ENCODE measurements at regions not wholly inside any gene's neighbourhood (a gene's known extent, or its start where the extent isn't known, plus 50 kb on each side); places are given as distances from the start of the nearest gene placed in this dataset.
"Not testable (repeated sequence)": the region's sequence is repeated elsewhere in the genome, so short reads cannot be mapped to it uniquely, and the experiment has no call there.

- DNase-seq: no peak
Measured at GRCh38 chr9:26562338-26562737, 330.3 kb downstream of the CAAP1 start.

- no peak for DNase-seq
Measured at GRCh38 chr9:26561928-26562327, 330.7 kb downstream of the CAAP1 start.

GRCh38 chr9:26559506-26559905, 333.1 kb downstream of the CAAP1 start:
- no peak for DNase-seq

GRCh38 chr9:26551971-26552370, 340.6 kb downstream of the CAAP1 start:
- no peak for DNase-seq

GRCh38 chr9:26551451-26551850, 341.2 kb downstream of the CAAP1 start:
- no peak for DNase-seq

- no peak for DNase-seq
Measured at GRCh38 chr9:26548781-26549290, 343.8 kb downstream of the CAAP1 start.

- no peak for DNase-seq
Measured at GRCh38 chr9:26539867-26540493, 352.6 kb downstream of the CAAP1 start.

- no peak for DNase-seq
Measured at GRCh38 chr9:26537211-26537610, 355.4 kb downstream of the CAAP1 start.

- DNase-seq: no peak
Measured at GRCh38 chr9:26535151-26535550, 357.5 kb downstream of the CAAP1 start.

GRCh38 chr9:26530841-26531240, 361.8 kb downstream of the CAAP1 start:
- DNase-seq: no peak

GRCh38 chr9:26527931-26528330, 364.7 kb downstream of the CAAP1 start:
- DNase-seq: no peak

GRCh38 chr9:26524267-26524666, 368.3 kb downstream of the CAAP1 start:
- no peak for DNase-seq

- DNase-seq: no peak
Measured at GRCh38 chr9:26523577-26523976, 369.0 kb downstream of the CAAP1 start.

GRCh38 chr9:26520141-26520540, 372.5 kb downstream of the CAAP1 start:
- DNase-seq: no peak

GRCh38 chr9:26516773-26517343, 375.7 kb downstream of the CAAP1 start:
- DNase-seq: no peak

- DNase-seq: no peak
Measured at GRCh38 chr9:26513730-26514129, 378.9 kb downstream of the CAAP1 start.

- no peak for DNase-seq
Measured at GRCh38 chr9:26510137-26510536, 382.5 kb downstream of the CAAP1 start.

GRCh38 chr9:26508897-26509296, 383.7 kb downstream of the CAAP1 start:
- DNase-seq: no peak

- no peak for DNase-seq
Measured at GRCh38 chr9:26504057-26504456, 388.5 kb downstream of the CAAP1 start.

- no peak for DNase-seq
Measured at GRCh38 chr9:26502311-26502710, 390.3 kb downstream of the CAAP1 start.

GRCh38 chr9:26500471-26500870, 392.1 kb downstream of the CAAP1 start:
- DNase-seq: no peak

GRCh38 chr9:26492608-26493521, 399.7 kb downstream of the CAAP1 start:
- DNase-seq: not testable (repeated sequence)

- not testable (repeated sequence) for DNase-seq
Measured at GRCh38 chr9:26491922-26492607, 400.5 kb downstream of the CAAP1 start.
